ENCODE measurements at regions not wholly inside any gene's neighbourhood (a gene's known extent, or its start where the extent isn't known, plus 50 kb on each side); places are given as distances from the start of the nearest gene placed in this dataset.

- no peak for DNase-seq
- Histone ChIP-seq H2AFZ (ENCODE audit: insufficient read depth, low read depth, low read length, poor library complexity, severe bottlenecking) (no peak overlapping the region), H3K9me3 (replicated peaks in 1 of 2; ENCODE audit: control insufficient read depth in 1 of 2, insufficient read depth in 1 of 2, low read length in 2 of 2) (peaks cover 8 to 9% of the 10 kb centered on the region in 2 donors)
Observed at GRCh38 chr7:138304071-138304320, 156.1 kb upstream of the TRIM24 start.

DNA sequence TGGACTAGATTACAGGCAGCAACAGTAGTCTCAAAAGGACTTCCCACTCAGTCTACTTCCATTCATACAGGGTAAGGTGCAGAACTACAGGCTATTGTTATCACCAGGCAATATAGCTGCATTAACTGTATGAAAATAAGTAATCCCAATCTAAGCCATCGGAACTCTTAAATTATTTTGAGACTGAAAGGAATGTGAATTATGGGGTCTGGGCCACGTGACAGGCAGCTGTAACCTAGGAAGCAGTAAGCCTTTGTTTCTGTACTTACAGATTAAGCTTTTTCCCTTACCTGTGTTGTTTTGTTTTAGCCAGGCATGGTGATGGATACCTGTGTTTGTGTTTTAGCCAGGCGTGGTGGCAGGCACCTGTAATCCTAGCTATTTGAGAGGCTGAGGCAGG is 152.4 kb upstream of the TRIM24 start:
- H3K4me3 Mint-ChIP-seq: no peak overlapping the region
- H4K20me1 ChIP-seq (ENCODE audit: insufficient read depth, low read length): no peaks in the 10 kb centered on the region
- no peak for DNase-seq

More at GRCh38 chr7:138304071-138304320, 156.1 kb upstream of the TRIM24 start:
- Mint-ChIP-seq H3K36me3 (no peaks in the 10 kb centered on the region), H3K27me3 (ENCODE audit: low read depth in 3 of 3) (peaks cover 0 to 3% (median 3%) of the 10 kb centered on the region in 3 donors), H3K9me3 (peaks cover 3 to 16% (median 6%) of the 10 kb centered on the region in 7 donors), H3K4me1 (peaks cover 6% of the 10 kb centered on the region), H3K4me3 (no peak overlapping the region), H3K27ac (no peak overlapping the region)
- Histone ChIP-seq H3K79me2 (ENCODE audit: insufficient read depth, low read length) (no peaks in the 10 kb centered on the region), H3K36me3 (replicated peaks in 1 of 2; ENCODE audit: control insufficient read depth in 1 of 2, insufficient read depth in 2 of 2, low read length in 2 of 2) (no peaks in the 10 kb centered on the region), H3K27ac (ENCODE audit: low read depth in 1 of 2, low read length in 2 of 2) (no peak overlapping the region), H3K4me1 (ENCODE audit: control insufficient read depth in 1 of 2, insufficient read depth in 2 of 2, low read length in 2 of 2) (no peaks in the 10 kb centered on the region), H3K4me2 (replicated peaks; ENCODE audit: extremely low read depth, low read length, poor library complexity, severe bottlenecking) (no peak overlapping the region), H3K27me3 (ENCODE audit: control insufficient read depth in 2 of 2, insufficient read depth in 2 of 2, low read length in 2 of 2) (no peaks in the 10 kb centered on the region), H4K20me1 (ENCODE audit: insufficient read depth, low read length) (no peaks in the 10 kb centered on the region), H3K4me3 (replicated peaks in 1 of 3; ENCODE audit: low read depth in 2 of 3, low read length in 3 of 3) (no peak overlapping the region), H3K9ac (ENCODE audit: insufficient read depth, low read length, poor library complexity, severe bottlenecking) (no peak overlapping the region)
- WGBS (ENCODE audit: insufficient coverage): 80% methylated on average over 1 of the region's 1 CpG
- intact Hi-C loops (cut with micrococcal nuclease): no loop called here
- TF ChIP-seq, protein P1, sequence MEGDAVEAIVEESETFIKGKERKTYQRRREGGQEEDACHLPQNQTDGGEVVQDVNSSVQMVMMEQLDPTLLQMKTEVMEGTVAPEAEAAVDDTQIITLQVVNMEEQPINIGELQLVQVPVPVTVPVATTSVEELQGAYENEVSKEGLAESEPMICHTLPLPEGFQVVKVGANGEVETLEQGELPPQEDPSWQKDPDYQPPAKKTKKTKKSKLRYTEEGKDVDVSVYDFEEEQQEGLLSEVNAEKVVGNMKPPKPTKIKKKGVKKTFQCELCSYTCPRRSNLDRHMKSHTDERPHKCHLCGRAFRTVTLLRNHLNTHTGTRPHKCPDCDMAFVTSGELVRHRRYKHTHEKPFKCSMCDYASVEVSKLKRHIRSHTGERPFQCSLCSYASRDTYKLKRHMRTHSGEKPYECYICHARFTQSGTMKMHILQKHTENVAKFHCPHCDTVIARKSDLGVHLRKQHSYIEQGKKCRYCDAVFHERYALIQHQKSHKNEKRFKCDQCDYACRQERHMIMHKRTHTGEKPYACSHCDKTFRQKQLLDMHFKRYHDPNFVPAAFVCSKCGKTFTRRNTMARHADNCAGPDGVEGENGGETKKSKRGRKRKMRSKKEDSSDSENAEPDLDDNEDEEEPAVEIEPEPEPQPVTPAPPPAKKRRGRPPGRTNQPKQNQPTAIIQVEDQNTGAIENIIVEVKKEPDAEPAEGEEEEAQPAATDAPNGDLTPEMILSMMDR (IDR thresholded peaks at IDR 0.05): no peak

More for the DNA sequence above, 152.4 kb upstream of the TRIM24 start:
- no CpG with 5 or more reads among the region's 3 CpGs for WGBS (ENCODE audit: insufficient coverage)
- TF ChIP-seq, protein P1 (IDR thresholded peaks at IDR 0.05): no peak
- Histone ChIP-seq H3K79me2 (ENCODE audit: insufficient read depth, low read length) (no peaks in the 10 kb centered on the region), H3K27ac (ENCODE audit: low read depth in 1 of 2, low read length in 2 of 2) (no peak overlapping the region), H3K4me3 (replicated peaks in 1 of 3; ENCODE audit: low read depth in 2 of 3, low read length in 3 of 3) (no peak overlapping the region), H3K36me3 (replicated peaks in 1 of 2; ENCODE audit: control insufficient read depth in 1 of 2, insufficient read depth in 2 of 2, low read length in 2 of 2) (no peaks in the 10 kb centered on the region), H3K9ac (ENCODE audit: insufficient read depth, low read length, poor library complexity, severe bottlenecking) (no peak overlapping the region), H3K9me3 (replicated peaks in 1 of 2; ENCODE audit: control insufficient read depth in 1 of 2, insufficient read depth in 1 of 2, low read length in 2 of 2) (peaks cover 8 to 10% of the 10 kb centered on the region in 2 donors), H3K27me3 (ENCODE audit: control insufficient read depth in 2 of 2, insufficient read depth in 2 of 2, low read length in 2 of 2) (no peaks in the 10 kb centered on the region), H3K4me2 (replicated peaks; ENCODE audit: extremely low read depth, low read length, poor library complexity, severe bottlenecking) (no peak overlapping the region), H3K4me1 (ENCODE audit: control insufficient read depth in 1 of 2, insufficient read depth in 2 of 2, low read length in 2 of 2) (no peaks in the 10 kb centered on the region), H2AFZ (ENCODE audit: insufficient read depth, low read depth, low read length, poor library complexity, severe bottlenecking) (no peak overlapping the region)
- Mint-ChIP-seq H3K27ac (no peak overlapping the region), H3K4me1 (peaks cover 2% of the 10 kb centered on the region), H3K9me3 (peaks cover 3 to 17% (median 9%) of the 10 kb centered on the region in 7 donors), H3K27me3 (ENCODE audit: low read depth in 3 of 3) (peaks cover 0 to 3% (median 0%) of the 10 kb centered on the region in 3 donors), H3K36me3 (no peaks in the 10 kb centered on the region)
- intact Hi-C loops (cut with micrococcal nuclease): no loop called here

Measured in CD14-positive monocyte (primary cell).